ENCODE measurements at regions not wholly inside any gene's neighbourhood (a gene's known extent, or its start where the extent isn't known, plus 50 kb on each side); places are given as distances from the start of the nearest gene placed in this dataset.

DNA sequence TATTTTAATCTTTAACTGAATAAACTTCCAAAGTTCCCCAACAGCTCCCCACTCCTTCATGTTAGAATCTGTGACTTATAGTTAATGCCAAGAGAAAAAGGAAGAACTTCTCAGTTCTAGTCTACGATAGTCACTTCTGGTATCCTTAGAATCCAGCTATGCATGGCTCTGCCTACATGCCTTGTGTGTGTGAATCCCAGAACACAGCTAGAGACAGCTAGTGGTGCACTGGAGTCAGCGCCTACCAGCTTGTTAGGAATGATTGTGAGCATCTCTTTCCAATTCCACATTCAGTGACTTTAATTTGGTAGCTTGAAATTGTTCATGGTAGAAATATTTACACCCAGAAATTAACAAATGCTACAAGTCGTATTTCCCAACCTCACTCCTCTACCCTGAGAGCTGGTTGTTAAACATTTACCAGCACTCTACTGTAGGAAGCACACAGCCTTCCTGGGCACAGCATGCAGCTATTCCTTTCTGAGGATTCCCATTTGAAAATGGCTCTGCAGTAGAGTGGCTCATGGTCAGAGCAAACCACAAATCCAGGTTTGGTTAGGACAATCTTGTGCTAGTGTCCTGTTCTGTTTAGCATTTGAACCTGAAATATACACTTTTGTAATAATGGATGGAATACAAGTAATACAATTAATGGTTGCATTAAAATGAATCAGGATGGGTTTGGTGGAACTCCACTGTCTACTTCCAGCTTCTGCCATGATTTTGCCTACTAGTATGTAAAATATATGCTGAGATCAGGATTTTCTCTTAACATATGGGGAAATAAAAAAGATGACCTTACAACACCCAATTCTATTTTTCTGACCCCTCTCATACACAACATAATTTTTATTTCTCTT is 371.0 kb upstream of the GBE1 start:
- TF ChIP-seq, protein P1, sequence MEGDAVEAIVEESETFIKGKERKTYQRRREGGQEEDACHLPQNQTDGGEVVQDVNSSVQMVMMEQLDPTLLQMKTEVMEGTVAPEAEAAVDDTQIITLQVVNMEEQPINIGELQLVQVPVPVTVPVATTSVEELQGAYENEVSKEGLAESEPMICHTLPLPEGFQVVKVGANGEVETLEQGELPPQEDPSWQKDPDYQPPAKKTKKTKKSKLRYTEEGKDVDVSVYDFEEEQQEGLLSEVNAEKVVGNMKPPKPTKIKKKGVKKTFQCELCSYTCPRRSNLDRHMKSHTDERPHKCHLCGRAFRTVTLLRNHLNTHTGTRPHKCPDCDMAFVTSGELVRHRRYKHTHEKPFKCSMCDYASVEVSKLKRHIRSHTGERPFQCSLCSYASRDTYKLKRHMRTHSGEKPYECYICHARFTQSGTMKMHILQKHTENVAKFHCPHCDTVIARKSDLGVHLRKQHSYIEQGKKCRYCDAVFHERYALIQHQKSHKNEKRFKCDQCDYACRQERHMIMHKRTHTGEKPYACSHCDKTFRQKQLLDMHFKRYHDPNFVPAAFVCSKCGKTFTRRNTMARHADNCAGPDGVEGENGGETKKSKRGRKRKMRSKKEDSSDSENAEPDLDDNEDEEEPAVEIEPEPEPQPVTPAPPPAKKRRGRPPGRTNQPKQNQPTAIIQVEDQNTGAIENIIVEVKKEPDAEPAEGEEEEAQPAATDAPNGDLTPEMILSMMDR (IDR thresholded peaks at IDR 0.05): no peak
- Mint-ChIP-seq H3K4me1 (ENCODE audit: low read depth) (peaks cover 4% of the 10 kb centered on the region), H3K9me3 (ENCODE audit: low read depth) (no peaks in the 10 kb centered on the region), H3K4me3 (ENCODE audit: unreplicated experiment) (no peak overlapping the region), H3K27ac (ENCODE audit: unreplicated experiment) (no peak overlapping the region), H3K36me3 (ENCODE audit: low read depth) (no peaks in the 10 kb centered on the region), H3K27me3 (ENCODE audit: low read depth) (no peaks in the 10 kb centered on the region)
- no peak for DNase-seq (ENCODE audit: low spot score)

DNA sequence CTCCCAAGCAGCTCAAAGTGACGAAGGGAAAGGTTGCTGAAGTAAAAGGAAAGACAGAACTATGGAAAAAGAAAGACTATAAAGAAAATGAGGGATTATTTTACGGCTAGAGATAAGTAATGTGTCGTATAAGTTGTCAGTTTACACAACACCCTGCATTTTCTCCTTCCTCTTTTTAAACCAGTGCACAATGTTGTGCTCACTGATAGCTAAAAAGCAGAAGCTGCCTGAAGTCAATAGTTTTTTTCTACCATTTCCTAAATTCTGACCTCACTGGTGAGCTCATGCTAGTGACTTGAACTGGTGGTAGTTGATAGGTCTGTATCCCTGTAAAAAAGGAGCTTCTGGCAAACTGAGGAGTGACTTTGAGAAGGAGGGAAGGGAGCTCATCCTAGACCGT is 368.6 kb upstream of the GBE1 start:
- no peak for DNase-seq (ENCODE audit: low spot score)
- H3K27me3 Mint-ChIP-seq (ENCODE audit: low read depth): no peaks in the 10 kb centered on the region
- H3K36me3 Mint-ChIP-seq (ENCODE audit: low read depth): no peaks in the 10 kb centered on the region
- H3K4me3 Mint-ChIP-seq (ENCODE audit: unreplicated experiment): no peak overlapping the region
- no peaks in the 10 kb centered on the region for H3K9me3 Mint-ChIP-seq (ENCODE audit: low read depth)
- no peak overlapping the region for H3K27ac Mint-ChIP-seq (ENCODE audit: unreplicated experiment)
- TF ChIP-seq, protein P1 (IDR thresholded peaks at IDR 0.05): no peak
- peaks cover 4% of the 10 kb centered on the region for H3K4me1 Mint-ChIP-seq (ENCODE audit: low read depth)

DNA sequence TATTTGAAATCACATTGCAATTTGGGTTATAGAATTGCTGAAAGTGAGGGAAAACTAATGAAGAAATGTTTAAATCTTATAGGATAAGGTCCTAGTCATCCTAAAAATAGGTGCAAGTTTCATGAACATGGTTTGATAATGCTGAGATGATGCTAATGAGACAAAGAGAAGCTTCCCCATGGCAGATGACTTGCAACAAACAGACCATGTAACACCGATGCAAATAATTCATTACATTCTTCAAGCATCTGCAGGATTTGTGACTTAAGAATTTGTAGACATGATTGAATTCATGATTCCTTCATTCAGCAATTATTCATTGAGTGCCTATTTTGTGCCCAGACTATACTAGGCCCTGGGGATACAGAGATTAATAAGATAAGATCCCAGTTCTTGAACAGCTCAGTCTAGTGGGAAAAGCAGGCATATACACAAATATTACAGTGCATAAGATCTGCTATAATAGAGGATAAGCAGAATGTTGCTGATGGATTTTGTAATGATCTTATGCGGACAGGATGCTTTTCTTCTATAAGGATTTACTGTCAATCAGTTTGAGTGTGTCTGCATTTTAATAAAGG is 367.9 kb upstream of the GBE1 start:
- H3K27ac Mint-ChIP-seq (ENCODE audit: unreplicated experiment): no peak overlapping the region
- DNase-seq (ENCODE audit: low spot score): no peak
- H3K27me3 Mint-ChIP-seq (ENCODE audit: low read depth): no peaks in the 10 kb centered on the region
- H3K9me3 Mint-ChIP-seq (ENCODE audit: low read depth): no peaks in the 10 kb centered on the region
- peaks cover 4% of the 10 kb centered on the region for H3K4me1 Mint-ChIP-seq (ENCODE audit: low read depth)
- no peak overlapping the region for H3K4me3 Mint-ChIP-seq (ENCODE audit: unreplicated experiment)
- TF ChIP-seq, protein P1 (IDR thresholded peaks at IDR 0.05): no peak
- H3K36me3 Mint-ChIP-seq (ENCODE audit: low read depth): no peaks in the 10 kb centered on the region

DNA sequence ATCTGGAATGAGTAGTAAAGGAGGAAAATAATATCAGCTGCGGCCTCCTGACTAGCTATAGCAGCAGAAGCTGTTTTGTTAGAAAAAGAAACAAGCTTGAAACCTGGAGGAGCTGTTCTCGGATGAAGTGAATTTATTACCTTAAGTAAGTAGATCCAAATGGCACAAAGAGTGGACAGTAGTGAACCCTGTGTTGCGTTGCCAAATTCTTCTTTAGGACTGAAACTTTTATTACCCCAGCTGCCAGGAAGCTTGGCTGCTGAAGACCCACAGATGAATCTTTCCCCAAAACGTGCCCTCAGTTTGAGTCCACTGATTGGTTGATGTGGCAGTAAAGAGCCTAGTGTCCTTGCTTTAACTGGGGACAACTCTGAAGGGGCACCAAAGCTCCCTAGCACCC is 366.8 kb upstream of the GBE1 start:
- TF ChIP-seq, protein P1 (IDR thresholded peaks at IDR 0.05): no peak
- Mint-ChIP-seq H3K4me3 (ENCODE audit: unreplicated experiment) (no peak overlapping the region), H3K27me3 (ENCODE audit: low read depth) (no peaks in the 10 kb centered on the region), H3K27ac (ENCODE audit: unreplicated experiment) (no peak overlapping the region), H3K9me3 (ENCODE audit: low read depth) (no peaks in the 10 kb centered on the region), H3K36me3 (ENCODE audit: low read depth) (no peaks in the 10 kb centered on the region), H3K4me1 (ENCODE audit: low read depth) (peaks cover 4% of the 10 kb centered on the region)
- no peak for DNase-seq (ENCODE audit: low spot score)

DNA sequence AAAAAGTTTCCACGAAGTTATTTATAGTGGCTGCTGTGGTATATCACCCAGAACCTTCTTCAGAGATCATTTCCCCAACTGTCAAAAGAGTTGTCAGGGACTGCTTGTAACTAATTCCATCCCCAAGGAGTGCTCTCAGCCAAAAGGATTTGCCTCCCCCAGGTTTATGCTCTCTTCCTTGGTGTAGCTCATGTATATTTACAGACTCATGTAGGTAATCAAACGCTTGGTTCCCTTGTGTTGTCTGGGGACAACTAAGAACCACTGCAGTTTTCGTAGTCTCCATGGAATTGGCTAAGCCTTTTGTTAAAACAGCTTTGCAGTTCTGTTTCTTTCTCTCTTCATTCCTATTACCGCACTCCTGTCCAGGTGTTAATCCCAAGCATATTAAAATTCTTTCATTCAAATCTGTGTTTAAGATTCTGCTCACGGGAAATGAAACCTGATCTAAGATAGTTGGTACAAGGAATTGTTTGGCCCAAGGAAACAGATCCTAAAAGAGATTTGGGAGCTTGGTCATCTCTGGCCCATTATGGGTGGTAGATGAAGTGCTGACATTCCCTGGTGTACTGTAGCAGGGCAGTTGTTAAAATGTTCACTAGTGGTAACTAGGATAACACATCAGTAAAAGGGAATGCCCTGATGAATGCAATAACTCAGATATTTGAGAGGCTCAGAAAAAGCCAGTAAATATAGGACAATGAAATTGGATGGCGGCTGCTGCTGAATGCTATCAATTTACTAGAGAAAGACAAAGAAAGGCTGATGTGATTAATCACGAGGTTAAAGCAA is 361.3 kb upstream of the GBE1 start:
- H3K4me1 Mint-ChIP-seq (ENCODE audit: low read depth): no peaks in the 10 kb centered on the region

More for the DNA sequence above, 361.3 kb upstream of the GBE1 start:
- H3K4me3 Mint-ChIP-seq (ENCODE audit: unreplicated experiment): no peak overlapping the region
- DNase-seq (ENCODE audit: low spot score): no peak
- no peaks in the 10 kb centered on the region for H3K36me3 Mint-ChIP-seq (ENCODE audit: low read depth)
- TF ChIP-seq, protein P1 (IDR thresholded peaks at IDR 0.05): no peak
- no peaks in the 10 kb centered on the region for H3K27me3 Mint-ChIP-seq (ENCODE audit: low read depth)
- H3K9me3 Mint-ChIP-seq (ENCODE audit: low read depth): peaks cover 2% of the 10 kb centered on the region
- H3K27ac Mint-ChIP-seq (ENCODE audit: unreplicated experiment): no peak overlapping the region
